ENCODE measurements at regions not wholly inside any gene's neighbourhood (a gene's known extent, or its start where the extent isn't known, plus 50 kb on each side); places are given as distances from the start of the nearest gene placed in this dataset.

DNA sequence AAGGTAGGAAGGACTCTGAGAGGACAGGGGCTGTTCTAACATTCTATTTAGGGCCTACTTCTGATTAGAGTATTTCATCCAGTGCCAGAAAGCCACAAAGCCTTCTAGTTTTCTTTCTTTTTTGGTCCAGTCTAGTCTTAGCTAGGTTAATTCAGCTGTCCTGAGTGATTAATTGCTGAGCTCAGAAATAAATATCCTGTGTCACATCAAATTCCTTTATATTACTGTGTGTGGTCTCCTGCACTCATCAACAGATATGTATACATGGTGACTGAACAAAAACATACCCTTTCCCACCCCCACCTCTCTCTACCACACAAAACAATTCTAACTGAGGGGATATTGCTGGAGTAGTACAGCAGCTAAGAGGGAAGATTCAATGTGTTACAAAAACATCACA lies 601.5 kb upstream of the NRSN1 start:
- H3K4me3 Mint-ChIP-seq (ENCODE audit: unreplicated experiment): no peak overlapping the region
- no peak overlapping the region for H3K27ac Mint-ChIP-seq (ENCODE audit: unreplicated experiment)
- peaks cover 2% of the 10 kb centered on the region for H3K36me3 Mint-ChIP-seq (ENCODE audit: unreplicated experiment)
- TF ChIP-seq, protein P1, sequence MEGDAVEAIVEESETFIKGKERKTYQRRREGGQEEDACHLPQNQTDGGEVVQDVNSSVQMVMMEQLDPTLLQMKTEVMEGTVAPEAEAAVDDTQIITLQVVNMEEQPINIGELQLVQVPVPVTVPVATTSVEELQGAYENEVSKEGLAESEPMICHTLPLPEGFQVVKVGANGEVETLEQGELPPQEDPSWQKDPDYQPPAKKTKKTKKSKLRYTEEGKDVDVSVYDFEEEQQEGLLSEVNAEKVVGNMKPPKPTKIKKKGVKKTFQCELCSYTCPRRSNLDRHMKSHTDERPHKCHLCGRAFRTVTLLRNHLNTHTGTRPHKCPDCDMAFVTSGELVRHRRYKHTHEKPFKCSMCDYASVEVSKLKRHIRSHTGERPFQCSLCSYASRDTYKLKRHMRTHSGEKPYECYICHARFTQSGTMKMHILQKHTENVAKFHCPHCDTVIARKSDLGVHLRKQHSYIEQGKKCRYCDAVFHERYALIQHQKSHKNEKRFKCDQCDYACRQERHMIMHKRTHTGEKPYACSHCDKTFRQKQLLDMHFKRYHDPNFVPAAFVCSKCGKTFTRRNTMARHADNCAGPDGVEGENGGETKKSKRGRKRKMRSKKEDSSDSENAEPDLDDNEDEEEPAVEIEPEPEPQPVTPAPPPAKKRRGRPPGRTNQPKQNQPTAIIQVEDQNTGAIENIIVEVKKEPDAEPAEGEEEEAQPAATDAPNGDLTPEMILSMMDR (IDR thresholded peaks at IDR 0.05): no peak
- no peaks in the 10 kb centered on the region for H3K9me3 Mint-ChIP-seq (ENCODE audit: unreplicated experiment)
- H3K27me3 Mint-ChIP-seq (ENCODE audit: unreplicated experiment): no peaks in the 10 kb centered on the region
- H3K4me1 Mint-ChIP-seq (ENCODE audit: unreplicated experiment): peaks cover 4% of the 10 kb centered on the region
- DNase-seq (ENCODE audit: extremely low spot score, unreplicated experiment): no peak

DNA sequence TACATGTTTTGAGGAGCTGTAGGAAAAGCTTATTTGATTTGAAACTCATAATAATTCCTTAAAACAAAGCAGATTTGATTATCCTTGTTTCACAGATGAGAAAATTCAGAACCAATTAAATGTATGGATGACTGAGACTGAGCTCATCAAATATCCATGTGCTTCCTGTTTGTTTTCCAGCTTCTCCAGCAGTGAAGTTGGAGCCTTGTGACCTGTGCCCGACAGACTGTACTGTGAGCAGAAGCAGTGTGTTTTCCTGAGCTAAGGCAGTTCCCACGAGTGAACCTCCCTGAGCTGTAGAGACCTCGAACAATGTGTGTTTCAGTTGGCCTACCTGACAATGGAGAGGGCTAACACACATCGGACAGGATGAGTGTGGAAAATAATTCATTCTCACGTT lies 599.5 kb upstream of the NRSN1 start:
- no peaks in the 10 kb centered on the region for H3K27me3 Mint-ChIP-seq (ENCODE audit: unreplicated experiment)
- peaks cover 4% of the 10 kb centered on the region for H3K4me1 Mint-ChIP-seq (ENCODE audit: unreplicated experiment)
- no peak for DNase-seq (ENCODE audit: extremely low spot score, unreplicated experiment)
- peaks cover 2% of the 10 kb centered on the region for H3K36me3 Mint-ChIP-seq (ENCODE audit: unreplicated experiment)
- no peak overlapping the region for H3K4me3 Mint-ChIP-seq (ENCODE audit: unreplicated experiment)
- no peak overlapping the region for H3K27ac Mint-ChIP-seq (ENCODE audit: unreplicated experiment)
- H3K9me3 Mint-ChIP-seq (ENCODE audit: unreplicated experiment): no peaks in the 10 kb centered on the region
- TF ChIP-seq, protein P1 (IDR thresholded peaks at IDR 0.05): no peak

DNA sequence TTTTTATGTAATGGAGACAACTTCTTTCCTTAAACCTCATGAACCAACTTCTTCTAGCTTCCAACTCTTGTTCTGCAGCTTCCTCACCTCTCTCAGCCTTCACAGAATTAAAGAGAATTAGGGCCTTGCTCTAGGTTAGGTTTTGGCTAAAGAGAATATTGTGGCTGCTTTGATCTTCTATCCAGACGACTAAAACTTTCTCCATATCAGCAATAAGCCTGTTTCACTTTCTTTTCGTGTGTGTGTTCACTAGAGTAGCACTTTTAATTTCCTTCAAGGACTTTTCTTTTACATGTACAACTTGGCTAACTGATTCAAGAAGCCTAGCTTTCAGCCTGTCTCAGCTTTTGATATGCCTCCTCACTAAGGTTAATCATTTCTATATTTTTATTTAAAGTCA lies 596.1 kb upstream of the NRSN1 start:
- DNase-seq (ENCODE audit: extremely low spot score, unreplicated experiment): no peak
- Mint-ChIP-seq H3K36me3 (ENCODE audit: unreplicated experiment) (peaks cover 2% of the 10 kb centered on the region), H3K9me3 (ENCODE audit: unreplicated experiment) (no peaks in the 10 kb centered on the region), H3K4me3 (ENCODE audit: unreplicated experiment) (no peak overlapping the region), H3K27me3 (ENCODE audit: unreplicated experiment) (no peaks in the 10 kb centered on the region), H3K4me1 (ENCODE audit: unreplicated experiment) (peaks cover 4% of the 10 kb centered on the region), H3K27ac (ENCODE audit: unreplicated experiment) (no peak overlapping the region)
- TF ChIP-seq, protein P1 (IDR thresholded peaks at IDR 0.05): no peak

DNA sequence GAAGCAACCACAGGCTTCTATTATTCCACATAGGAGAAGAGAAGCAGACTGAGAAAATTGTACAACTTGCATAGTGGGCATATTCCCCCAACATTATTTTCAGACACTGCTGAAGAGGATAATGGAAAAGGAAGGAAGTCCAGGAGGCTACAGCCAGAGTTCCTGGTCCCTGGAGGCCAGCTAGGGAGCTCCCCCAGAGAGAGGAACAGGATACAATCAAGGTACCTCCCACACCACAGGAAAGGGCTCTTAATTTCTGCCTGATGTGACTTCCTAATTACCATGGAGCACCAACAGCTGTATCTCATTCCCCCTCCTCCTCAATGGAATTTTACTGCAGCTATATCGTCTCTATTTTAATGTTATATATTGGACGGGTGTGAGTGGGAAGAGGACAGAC lies 594.3 kb upstream of the NRSN1 start:
- Mint-ChIP-seq H3K4me3 (ENCODE audit: unreplicated experiment) (no peak overlapping the region), H3K27me3 (ENCODE audit: unreplicated experiment) (no peaks in the 10 kb centered on the region), H3K4me1 (ENCODE audit: unreplicated experiment) (peaks cover 2% of the 10 kb centered on the region), H3K36me3 (ENCODE audit: unreplicated experiment) (peaks cover 2% of the 10 kb centered on the region), H3K9me3 (ENCODE audit: unreplicated experiment) (no peaks in the 10 kb centered on the region), H3K27ac (ENCODE audit: unreplicated experiment) (no peak overlapping the region)
- no peak for DNase-seq (ENCODE audit: extremely low spot score, unreplicated experiment)
- TF ChIP-seq, protein P1 (IDR thresholded peaks at IDR 0.05): no peak

DNA sequence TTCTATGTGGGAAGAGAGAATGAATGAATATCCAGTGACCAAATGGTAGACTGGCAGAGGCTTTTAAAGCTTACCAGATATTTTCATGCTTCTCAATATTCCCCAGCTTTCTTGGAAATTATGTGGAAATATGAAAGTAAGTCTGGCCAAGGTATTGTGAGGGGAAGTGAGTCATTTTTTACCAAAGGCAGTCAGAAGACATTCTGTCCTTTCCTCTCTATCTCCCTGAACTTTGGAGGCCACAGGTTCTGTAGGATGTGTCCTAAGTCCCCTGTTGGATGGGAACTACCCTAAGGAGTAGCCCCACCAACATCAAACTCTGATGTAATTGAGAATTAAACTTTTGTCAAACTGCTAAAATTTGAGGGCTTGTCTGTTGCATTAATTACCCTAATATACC lies 593.8 kb upstream of the NRSN1 start:
- Mint-ChIP-seq H3K27ac (ENCODE audit: unreplicated experiment) (no peak overlapping the region), H3K4me1 (ENCODE audit: unreplicated experiment) (no peaks in the 10 kb centered on the region), H3K9me3 (ENCODE audit: unreplicated experiment) (no peaks in the 10 kb centered on the region), H3K4me3 (ENCODE audit: unreplicated experiment) (no peak overlapping the region), H3K36me3 (ENCODE audit: unreplicated experiment) (no peaks in the 10 kb centered on the region), H3K27me3 (ENCODE audit: unreplicated experiment) (no peaks in the 10 kb centered on the region)
- no peak for DNase-seq (ENCODE audit: extremely low spot score, unreplicated experiment)
- TF ChIP-seq, protein P1 (IDR thresholded peaks at IDR 0.05): no peak

All from osteocyte (in vitro differentiated cells).